ENCODE measurements at regions not wholly inside any gene's neighbourhood (a gene's known extent, or its start where the extent isn't known, plus 50 kb on each side); places are given as distances from the start of the nearest gene placed in this dataset.
"Not testable (repeated sequence)": the region's sequence is repeated elsewhere in the genome, so short reads cannot be mapped to it uniquely, and the experiment has no call there.

DNA sequence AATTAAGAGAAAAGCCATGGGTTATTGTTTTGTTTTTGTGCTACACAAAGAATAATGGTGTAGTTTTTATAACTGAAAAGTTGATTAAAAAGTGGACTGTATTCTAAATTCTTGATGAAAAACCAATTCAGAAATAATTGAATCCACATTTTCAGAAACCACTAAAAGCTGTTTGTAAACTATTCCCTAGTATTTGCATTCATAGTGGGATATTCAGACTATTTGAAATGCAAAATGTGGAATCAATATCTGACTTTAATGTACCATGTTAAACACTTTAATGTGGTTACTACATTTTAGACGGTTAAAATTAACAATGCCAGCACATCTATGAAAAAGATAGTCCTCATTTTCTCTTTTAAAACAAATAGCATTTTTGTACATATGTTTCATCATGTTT, 104.6 kb downstream of the ZIC4 start:
- Histone ChIP-seq H3K9me3 (replicated peaks in 1 of 11) (no peaks in the 10 kb centered on the region), H3K27me3 (no peaks in the 10 kb centered on the region), H3K27ac (no peak overlapping the region), H4K20me1 (no peaks in the 10 kb centered on the region), H3K4me2 (no peak overlapping the region), H3K36me3 (no peaks in the 10 kb centered on the region), H3K4me3 (no peak overlapping the region), H3K4me1 (no peaks in the 10 kb centered on the region), H3K9ac (no peak overlapping the region)
- no peak for TF ChIP-seq Cebpa-rat (IDR thresholded peaks at IDR 0.05)

- TF ChIP-seq Cebpa-rat (IDR thresholded peaks at IDR 0.05): no peak
- H3K27me3 ChIP-seq: no peaks in the 10 kb centered on the region
- no peak overlapping the region for H3K9ac ChIP-seq
- no peak overlapping the region for H3K27ac ChIP-seq
- H3K4me3 ChIP-seq: no peak overlapping the region
- no peak overlapping the region for H3K4me2 ChIP-seq
- H3K4me1 ChIP-seq: no peaks in the 10 kb centered on the region
- no peaks in the 10 kb centered on the region for H3K36me3 ChIP-seq
- H3K9me3 ChIP-seq (replicated peaks in 1 of 11): no peaks in the 10 kb centered on the region
- no peaks in the 10 kb centered on the region for H4K20me1 ChIP-seq
These were observed 106.7 kb downstream of the ZIC4 start for GRCh38 chr3:147299656-147300055.

- Histone ChIP-seq H4K20me1 (no peaks in the 10 kb centered on the region), H3K27me3 (no peaks in the 10 kb centered on the region), H3K4me1 (no peaks in the 10 kb centered on the region), H3K36me3 (no peaks in the 10 kb centered on the region), H3K27ac (no peak overlapping the region), H3K4me3 (no peak overlapping the region), H3K9ac (no peak overlapping the region), H3K4me2 (no peak overlapping the region), H3K9me3 (replicated peaks in 1 of 11) (no peaks in the 10 kb centered on the region)
- no peak for TF ChIP-seq Cebpa-rat (IDR thresholded peaks at IDR 0.05)
These were observed 107.8 kb downstream of the ZIC4 start for GRCh38 chr3:147298511-147298982.

DNA sequence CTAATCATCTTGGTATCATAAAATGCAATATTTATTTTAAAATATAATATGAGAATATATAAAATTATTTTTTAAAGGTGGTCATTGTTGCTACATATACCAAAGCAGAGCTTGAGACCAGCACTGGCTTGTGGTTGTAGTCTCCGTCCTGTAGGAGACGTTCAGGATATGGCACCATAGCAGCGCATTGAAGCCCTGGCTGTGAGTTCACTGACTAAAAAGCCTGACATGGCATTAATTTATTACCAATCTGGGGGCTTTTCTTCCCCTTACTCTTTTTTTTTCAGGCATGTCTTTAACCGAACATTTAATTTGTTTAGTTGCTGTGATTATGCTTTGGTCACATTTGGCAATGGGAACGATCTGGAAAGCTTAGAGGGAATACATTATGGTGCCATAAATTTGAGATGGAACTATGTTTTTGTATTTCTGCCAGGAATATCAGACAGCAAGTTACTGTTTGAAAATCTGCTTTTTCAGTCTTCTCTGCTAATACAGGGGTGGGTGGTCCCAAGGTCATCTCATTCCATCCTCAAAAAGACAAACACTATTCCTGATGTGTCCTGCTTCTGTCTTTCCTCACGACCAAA, 108.5 kb downstream of the ZIC4 start:
- Histone ChIP-seq H3K4me2 (no peak overlapping the region), H3K9me3 (replicated peaks in 1 of 11) (no peaks in the 10 kb centered on the region), H4K20me1 (no peaks in the 10 kb centered on the region), H3K27me3 (no peaks in the 10 kb centered on the region), H3K36me3 (no peaks in the 10 kb centered on the region), H3K27ac (no peak overlapping the region), H3K9ac (no peak overlapping the region), H3K4me1 (no peaks in the 10 kb centered on the region), H3K4me3 (no peak overlapping the region)
- no peak for TF ChIP-seq Cebpa-rat (IDR thresholded peaks at IDR 0.05)

GRCh38 chr3:147287370-147287769, 119.0 kb downstream of the ZIC4 start:
- not testable (repeated sequence) for H3K4me3 ChIP-seq, H3K4me2 ChIP-seq, H4K20me1 ChIP-seq, H3K27me3 ChIP-seq, H3K9ac ChIP-seq, H3K36me3 ChIP-seq, H3K27ac ChIP-seq, H3K4me1 ChIP-seq
- peaks cover 14 to 34% (median 22%) of the 10 kb centered on the region in 11 experiments; a peak in 21 of 22 replicates for H3K9me3 ChIP-seq (replicated peaks in 1 of 11)

DNA sequence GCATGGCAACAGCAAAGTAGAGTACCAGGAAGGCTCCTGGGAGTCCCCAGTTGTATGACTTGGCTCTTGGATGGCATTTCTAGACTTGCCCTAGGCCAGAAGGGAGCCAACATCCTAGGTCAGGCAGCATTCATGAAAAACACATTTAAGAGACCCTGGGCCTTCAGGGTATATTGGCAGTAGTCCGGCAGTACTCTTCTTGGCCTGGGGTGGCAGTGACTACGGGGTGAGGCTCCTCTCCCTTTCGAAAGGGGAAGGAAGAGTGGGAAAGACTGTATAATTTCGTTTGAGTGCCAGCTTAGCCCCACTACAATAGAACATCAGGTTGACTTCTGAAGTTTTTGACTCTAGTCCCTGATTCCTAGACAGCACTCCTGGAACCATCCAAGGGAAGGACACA, 136.4 kb downstream of the ZIC4 start:
- no peak overlapping the region for H3K4me3 ChIP-seq
- H3K27me3 ChIP-seq: no peaks in the 10 kb centered on the region
- H3K4me1 ChIP-seq: peaks cover 0 to 6% (median 0%) of the 10 kb centered on the region in 10 experiments; a peak in 1 of 20 replicates
- no peak overlapping the region for H3K9ac ChIP-seq
- no peak for TF ChIP-seq Cebpa-rat (IDR thresholded peaks at IDR 0.05)
- H3K4me2 ChIP-seq: no peak overlapping the region
- H3K36me3 ChIP-seq: no peaks in the 10 kb centered on the region
- H4K20me1 ChIP-seq: no peaks in the 10 kb centered on the region
- H3K27ac ChIP-seq: no peak overlapping the region
- H3K9me3 ChIP-seq (replicated peaks in 1 of 11): peaks cover 0 to 17% (median 4%) of the 10 kb centered on the region in 11 experiments; a peak in 7 of 22 replicates

DNA sequence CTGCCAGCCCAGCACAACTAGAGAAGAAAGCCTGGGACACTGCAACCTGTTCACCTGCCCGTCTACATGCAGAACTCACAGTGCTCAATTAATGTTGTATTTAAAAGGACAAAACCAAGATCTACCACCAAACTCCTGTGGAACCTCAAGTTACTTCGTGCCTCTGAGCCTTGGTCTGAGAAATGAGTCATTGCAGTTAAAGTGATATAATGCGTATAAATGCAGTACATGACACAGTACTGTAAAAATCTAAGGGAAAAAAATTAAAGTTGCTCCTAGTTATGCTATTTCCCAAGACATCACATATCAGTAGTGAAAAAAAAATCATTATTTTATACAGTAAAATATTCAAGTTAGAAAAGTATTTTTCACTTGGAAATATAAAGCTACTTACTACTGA, 138.9 kb downstream of the ZIC4 start:
- no peaks in the 10 kb centered on the region for H4K20me1 ChIP-seq
- H3K9me3 ChIP-seq (replicated peaks in 1 of 11): peaks cover 0 to 8% (median 0%) of the 10 kb centered on the region in 11 experiments; a peak in 2 of 22 replicates
- peaks cover 0 to 6% (median 0%) of the 10 kb centered on the region in 10 experiments; a peak in 1 of 20 replicates for H3K4me1 ChIP-seq
- H3K4me3 ChIP-seq: no peak overlapping the region
- no peak overlapping the region for H3K27ac ChIP-seq
- no peaks in the 10 kb centered on the region for H3K36me3 ChIP-seq
- H3K4me2 ChIP-seq: no peak overlapping the region
- H3K27me3 ChIP-seq: no peaks in the 10 kb centered on the region
- no peak for TF ChIP-seq Cebpa-rat (IDR thresholded peaks at IDR 0.05)
- H3K9ac ChIP-seq: no peak overlapping the region

- Histone ChIP-seq H3K4me3 (no peak overlapping the region), H3K27ac (no peak overlapping the region), H3K9me3 (replicated peaks in 1 of 11) (no peaks in the 10 kb centered on the region), H3K4me1 (no peaks in the 10 kb centered on the region), H3K27me3 (no peaks in the 10 kb centered on the region), H3K4me2 (no peak overlapping the region), H4K20me1 (no peaks in the 10 kb centered on the region), H3K9ac (no peak overlapping the region), H3K36me3 (no peaks in the 10 kb centered on the region)
- TF ChIP-seq Cebpa-rat (IDR thresholded peaks at IDR 0.05): no peak
These were observed 148.4 kb downstream of the ZIC4 start for GRCh38 chr3:147257944-147258343.

DNA sequence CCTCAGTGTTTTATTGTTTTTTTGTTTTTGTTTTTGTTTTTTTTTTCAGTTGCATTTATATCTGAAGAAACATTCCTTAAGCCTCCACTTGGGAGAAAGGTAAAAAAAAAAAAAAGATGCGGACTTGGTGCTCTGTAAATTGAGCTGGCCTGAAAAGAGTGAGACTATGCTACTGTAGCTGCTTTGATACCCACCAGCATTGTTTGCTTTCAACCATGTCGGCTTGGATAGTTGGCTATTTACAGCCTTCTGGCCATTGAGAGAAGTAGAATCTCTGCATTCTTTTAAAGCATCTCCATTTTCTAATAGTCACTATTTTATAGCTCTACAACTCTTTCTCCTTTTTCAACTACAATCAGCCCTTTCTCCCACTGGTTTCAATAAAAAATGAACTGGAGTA, 149.6 kb downstream of the ZIC4 start:
- H3K27me3 ChIP-seq: no peaks in the 10 kb centered on the region
- H3K9me3 ChIP-seq (replicated peaks in 1 of 11): no peaks in the 10 kb centered on the region
- no peak overlapping the region for H3K4me2 ChIP-seq
- H3K36me3 ChIP-seq: no peaks in the 10 kb centered on the region
- no peaks in the 10 kb centered on the region for H3K4me1 ChIP-seq
- TF ChIP-seq Cebpa-rat (IDR thresholded peaks at IDR 0.05): no peak
- H3K27ac ChIP-seq: no peak overlapping the region
- H4K20me1 ChIP-seq: no peaks in the 10 kb centered on the region
- no peak overlapping the region for H3K4me3 ChIP-seq
- H3K9ac ChIP-seq: no peak overlapping the region

GRCh38 chr3:147246906-147247305, 159.4 kb downstream of the ZIC4 start:
- TF ChIP-seq Cebpa-rat (IDR thresholded peaks at IDR 0.05): no peak

DNA sequence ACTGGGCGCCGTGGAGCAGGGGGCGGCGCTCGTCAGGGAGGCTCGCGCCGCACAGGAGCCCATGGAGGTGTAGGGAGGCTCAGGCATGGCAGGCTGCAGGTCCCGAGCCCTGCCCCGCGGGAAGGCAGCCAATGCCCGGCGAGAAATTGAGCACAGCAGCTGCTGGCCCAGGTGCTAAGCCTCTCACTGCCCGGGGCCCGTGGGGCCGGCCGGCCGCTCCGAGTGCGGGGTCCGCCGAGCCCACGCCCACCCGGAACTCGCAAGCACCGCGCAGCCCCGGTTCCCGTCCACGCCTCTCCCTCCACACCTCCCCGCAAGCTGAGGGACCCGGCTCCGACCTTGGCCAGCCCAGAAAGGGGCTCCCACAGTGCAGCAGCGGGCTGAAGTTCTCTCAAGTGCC, 160.7 kb downstream of the ZIC4 start:
- not testable (repeated sequence) for H3K4me1 ChIP-seq, H3K27ac ChIP-seq, H3K4me3 ChIP-seq, H3K36me3 ChIP-seq, H3K9ac ChIP-seq, H3K4me2 ChIP-seq, H4K20me1 ChIP-seq, H3K27me3 ChIP-seq
- peaks cover 0 to 14% (median 11%) of the 10 kb centered on the region in 11 experiments; a peak in 13 of 22 replicates for H3K9me3 ChIP-seq (replicated peaks in 1 of 11)

More at GRCh38 chr3:147246906-147247305, 159.4 kb downstream of the ZIC4 start:
- H3K9ac ChIP-seq: no peak overlapping the region
- H3K4me1 ChIP-seq: no peaks in the 10 kb centered on the region
- no peak overlapping the region for H3K27ac ChIP-seq
- H3K36me3 ChIP-seq: no peaks in the 10 kb centered on the region
- H4K20me1 ChIP-seq: no peaks in the 10 kb centered on the region
- no peak overlapping the region for H3K4me2 ChIP-seq
- H3K27me3 ChIP-seq: no peaks in the 10 kb centered on the region
- H3K9me3 ChIP-seq (replicated peaks in 1 of 11): peaks cover 0 to 14% (median 11%) of the 10 kb centered on the region in 11 experiments; a peak in 13 of 22 replicates
- H3K4me3 ChIP-seq: no peak overlapping the region

- not testable (repeated sequence) for H3K27me3 ChIP-seq, H4K20me1 ChIP-seq, H3K27ac ChIP-seq, H3K36me3 ChIP-seq, H3K4me2 ChIP-seq, H3K4me1 ChIP-seq, H3K4me3 ChIP-seq, H3K9ac ChIP-seq
- H3K9me3 ChIP-seq (replicated peaks in 1 of 11): peaks cover 0 to 14% (median 11%) of the 10 kb centered on the region in 11 experiments; a peak in 13 of 22 replicates
These were observed 161.3 kb downstream of the ZIC4 start for GRCh38 chr3:147245022-147245421.
